ENCODE measurements at regions not wholly inside any gene's neighbourhood (a gene's known extent, or its start where the extent isn't known, plus 50 kb on each side); places are given as distances from the start of the nearest gene placed in this dataset.

- TF ChIP-seq, protein P1, sequence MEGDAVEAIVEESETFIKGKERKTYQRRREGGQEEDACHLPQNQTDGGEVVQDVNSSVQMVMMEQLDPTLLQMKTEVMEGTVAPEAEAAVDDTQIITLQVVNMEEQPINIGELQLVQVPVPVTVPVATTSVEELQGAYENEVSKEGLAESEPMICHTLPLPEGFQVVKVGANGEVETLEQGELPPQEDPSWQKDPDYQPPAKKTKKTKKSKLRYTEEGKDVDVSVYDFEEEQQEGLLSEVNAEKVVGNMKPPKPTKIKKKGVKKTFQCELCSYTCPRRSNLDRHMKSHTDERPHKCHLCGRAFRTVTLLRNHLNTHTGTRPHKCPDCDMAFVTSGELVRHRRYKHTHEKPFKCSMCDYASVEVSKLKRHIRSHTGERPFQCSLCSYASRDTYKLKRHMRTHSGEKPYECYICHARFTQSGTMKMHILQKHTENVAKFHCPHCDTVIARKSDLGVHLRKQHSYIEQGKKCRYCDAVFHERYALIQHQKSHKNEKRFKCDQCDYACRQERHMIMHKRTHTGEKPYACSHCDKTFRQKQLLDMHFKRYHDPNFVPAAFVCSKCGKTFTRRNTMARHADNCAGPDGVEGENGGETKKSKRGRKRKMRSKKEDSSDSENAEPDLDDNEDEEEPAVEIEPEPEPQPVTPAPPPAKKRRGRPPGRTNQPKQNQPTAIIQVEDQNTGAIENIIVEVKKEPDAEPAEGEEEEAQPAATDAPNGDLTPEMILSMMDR (IDR thresholded peaks at IDR 0.05; ENCODE audit: unreplicated experiment), result no peak
- H3K27me3 Mint-ChIP-seq (ENCODE audit: unreplicated experiment), result peaks cover 2% of the 10 kb centered on the region
- no peaks in the 10 kb centered on the region for H3K4me1 Mint-ChIP-seq (ENCODE audit: unreplicated experiment)
- no peaks in the 10 kb centered on the region for H3K36me3 Mint-ChIP-seq (ENCODE audit: low read depth, unreplicated experiment)
- H3K9me3 Mint-ChIP-seq (ENCODE audit: unreplicated experiment), result no peaks in the 10 kb centered on the region
- DNase-seq (ENCODE audit: low spot score), result no peak
- H3K4me3 Mint-ChIP-seq (ENCODE audit: unreplicated experiment), result no peak overlapping the region
- H3K27ac Mint-ChIP-seq (ENCODE audit: unreplicated experiment), result no peak overlapping the region
These were observed 135.5 kb upstream of the MYT1L start for GRCh38 chr2:2466534-2466933.

GRCh38 chr2:2464643-2465042, 133.6 kb upstream of the MYT1L start:
- Mint-ChIP-seq H3K4me3 (ENCODE audit: unreplicated experiment) (no peak overlapping the region), H3K27ac (ENCODE audit: unreplicated experiment) (no peak overlapping the region), H3K4me1 (ENCODE audit: unreplicated experiment) (no peaks in the 10 kb centered on the region), H3K36me3 (ENCODE audit: low read depth, unreplicated experiment) (no peaks in the 10 kb centered on the region), H3K9me3 (ENCODE audit: unreplicated experiment) (no peaks in the 10 kb centered on the region), H3K27me3 (ENCODE audit: unreplicated experiment) (peaks cover 2% of the 10 kb centered on the region)
- TF ChIP-seq, protein P1 (IDR thresholded peaks at IDR 0.05; ENCODE audit: unreplicated experiment), result no peak
- no peak for DNase-seq (ENCODE audit: low spot score)

GRCh38 chr2:2464094-2464493, 133.0 kb upstream of the MYT1L start:
- H3K4me1 Mint-ChIP-seq (ENCODE audit: unreplicated experiment), result no peaks in the 10 kb centered on the region
- TF ChIP-seq, protein P1 (IDR thresholded peaks at IDR 0.05; ENCODE audit: unreplicated experiment), result no peak
- no peaks in the 10 kb centered on the region for H3K36me3 Mint-ChIP-seq (ENCODE audit: low read depth, unreplicated experiment)
- H3K4me3 Mint-ChIP-seq (ENCODE audit: unreplicated experiment), result no peak overlapping the region
- DNase-seq (ENCODE audit: low spot score), result no peak
- no peaks in the 10 kb centered on the region for H3K9me3 Mint-ChIP-seq (ENCODE audit: unreplicated experiment)
- peaks cover 2% of the 10 kb centered on the region for H3K27me3 Mint-ChIP-seq (ENCODE audit: unreplicated experiment)
- H3K27ac Mint-ChIP-seq (ENCODE audit: unreplicated experiment), result no peak overlapping the region

GRCh38 chr2:2456721-2457120, 125.6 kb upstream of the MYT1L start:
- Mint-ChIP-seq H3K27ac (ENCODE audit: unreplicated experiment) (no peak overlapping the region), H3K9me3 (ENCODE audit: unreplicated experiment) (no peaks in the 10 kb centered on the region), H3K4me1 (ENCODE audit: unreplicated experiment) (no peaks in the 10 kb centered on the region), H3K27me3 (ENCODE audit: unreplicated experiment) (no peaks in the 10 kb centered on the region), H3K4me3 (ENCODE audit: unreplicated experiment) (no peak overlapping the region), H3K36me3 (ENCODE audit: low read depth, unreplicated experiment) (no peaks in the 10 kb centered on the region)
- DNase-seq (ENCODE audit: low spot score), result no peak
- TF ChIP-seq, protein P1 (IDR thresholded peaks at IDR 0.05; ENCODE audit: unreplicated experiment), result no peak

DNA sequence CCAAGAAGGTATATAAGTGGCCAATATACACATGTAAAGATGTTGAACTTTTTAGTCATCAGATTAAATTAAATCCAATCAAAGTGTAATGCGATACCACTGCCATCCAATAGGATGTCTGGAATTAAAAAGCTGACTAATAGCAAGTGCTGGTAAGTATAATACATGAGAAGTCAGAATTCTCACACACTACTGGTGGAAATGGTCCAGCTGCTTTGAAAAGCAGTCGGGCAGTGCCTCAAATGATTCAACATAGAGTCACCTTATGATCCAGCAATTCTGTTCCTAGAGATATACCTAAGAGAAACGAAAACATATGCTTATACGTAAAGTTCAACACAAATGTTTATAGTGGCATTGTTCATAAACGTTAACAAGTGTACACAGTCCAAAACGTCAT, 124.1 kb upstream of the MYT1L start:
- Mint-ChIP-seq H3K9me3 (ENCODE audit: unreplicated experiment) (no peaks in the 10 kb centered on the region), H3K36me3 (ENCODE audit: low read depth, unreplicated experiment) (no peaks in the 10 kb centered on the region), H3K4me1 (ENCODE audit: unreplicated experiment) (no peaks in the 10 kb centered on the region), H3K27ac (ENCODE audit: unreplicated experiment) (no peak overlapping the region), H3K4me3 (ENCODE audit: unreplicated experiment) (no peak overlapping the region), H3K27me3 (ENCODE audit: unreplicated experiment) (no peaks in the 10 kb centered on the region)
- TF ChIP-seq, protein P1 (IDR thresholded peaks at IDR 0.05; ENCODE audit: unreplicated experiment), result no peak
- DNase-seq (ENCODE audit: low spot score), result no peak

Data from endothelial cell (in vitro differentiated cells).